ENCODE measurements at regions not wholly inside any gene's neighbourhood (a gene's known extent, or its start where the extent isn't known, plus 50 kb on each side); places are given as distances from the start of the nearest gene placed in this dataset.

DNA sequence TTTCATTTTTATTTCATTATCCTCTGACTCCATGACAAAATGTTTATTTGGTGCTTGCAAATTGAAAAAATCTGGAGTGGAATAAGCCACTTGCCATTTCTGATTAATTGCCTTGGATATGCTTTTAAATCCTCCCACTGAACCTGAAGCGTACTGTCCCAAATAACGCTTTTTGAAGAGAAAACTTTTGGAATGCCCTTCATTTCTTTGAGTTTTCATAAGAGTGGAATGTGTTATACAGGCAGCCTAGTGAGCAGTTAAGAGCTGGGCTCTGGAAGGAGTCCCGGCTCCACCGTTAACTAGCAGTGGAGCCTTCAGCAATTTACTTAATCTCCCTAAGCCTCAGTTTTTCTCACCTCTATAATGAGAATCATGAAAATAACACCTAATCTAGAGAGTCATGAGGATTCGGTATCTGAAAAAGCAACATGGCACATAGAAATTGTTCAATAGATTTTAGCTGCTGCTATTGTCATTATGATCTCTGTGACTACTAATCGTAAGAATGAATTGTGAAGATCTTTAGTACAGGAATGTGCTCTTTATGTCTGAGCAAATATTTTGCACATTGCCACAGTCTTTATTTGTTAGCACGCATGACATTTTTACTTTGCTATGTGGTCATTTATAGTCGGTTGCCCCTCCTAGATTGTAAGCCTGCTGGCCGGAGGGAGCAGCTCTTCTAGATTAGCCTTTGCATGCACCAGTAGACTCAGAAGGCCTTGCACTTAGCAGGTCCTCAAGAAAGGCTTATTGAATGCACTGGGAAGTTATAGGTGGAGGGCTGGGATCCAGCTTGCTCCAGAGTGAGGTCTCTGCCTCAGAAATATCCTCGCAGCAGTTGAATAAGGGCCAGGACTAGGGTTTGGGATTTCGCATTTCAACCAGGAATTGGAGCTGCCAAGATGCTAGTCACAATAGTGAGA is 59.4 kb downstream of the PLCE1 start:
- intact Hi-C loops (cut with DNase I), result no loop called here
- H3K36me3 ChIP-seq, result no peaks in the 10 kb centered on the region
- DNase-seq (no peak), ATAC-seq (no peak)
- H3K27ac ChIP-seq, result no peak overlapping the region
- H3K9me3 ChIP-seq, result no peaks in the 10 kb centered on the region
- no peaks in the 10 kb centered on the region for H3K27me3 ChIP-seq
- no peaks in the 10 kb centered on the region for H3K4me1 ChIP-seq
- H3K4me3 ChIP-seq, result no peak overlapping the region
- TF ChIP-seq POLR2A (IDR thresholded peaks at IDR 0.05), result no peak
- TF ChIP-seq, protein P1, sequence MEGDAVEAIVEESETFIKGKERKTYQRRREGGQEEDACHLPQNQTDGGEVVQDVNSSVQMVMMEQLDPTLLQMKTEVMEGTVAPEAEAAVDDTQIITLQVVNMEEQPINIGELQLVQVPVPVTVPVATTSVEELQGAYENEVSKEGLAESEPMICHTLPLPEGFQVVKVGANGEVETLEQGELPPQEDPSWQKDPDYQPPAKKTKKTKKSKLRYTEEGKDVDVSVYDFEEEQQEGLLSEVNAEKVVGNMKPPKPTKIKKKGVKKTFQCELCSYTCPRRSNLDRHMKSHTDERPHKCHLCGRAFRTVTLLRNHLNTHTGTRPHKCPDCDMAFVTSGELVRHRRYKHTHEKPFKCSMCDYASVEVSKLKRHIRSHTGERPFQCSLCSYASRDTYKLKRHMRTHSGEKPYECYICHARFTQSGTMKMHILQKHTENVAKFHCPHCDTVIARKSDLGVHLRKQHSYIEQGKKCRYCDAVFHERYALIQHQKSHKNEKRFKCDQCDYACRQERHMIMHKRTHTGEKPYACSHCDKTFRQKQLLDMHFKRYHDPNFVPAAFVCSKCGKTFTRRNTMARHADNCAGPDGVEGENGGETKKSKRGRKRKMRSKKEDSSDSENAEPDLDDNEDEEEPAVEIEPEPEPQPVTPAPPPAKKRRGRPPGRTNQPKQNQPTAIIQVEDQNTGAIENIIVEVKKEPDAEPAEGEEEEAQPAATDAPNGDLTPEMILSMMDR (IDR thresholded peaks at IDR 0.05), result no peak
- WGBS (ENCODE audit: insufficient coverage, low coverage, low lambda C conversion rate, missing lambda C conversion rate), result 87% methylated on average over 11 of the region's 11 CpGs

DNA sequence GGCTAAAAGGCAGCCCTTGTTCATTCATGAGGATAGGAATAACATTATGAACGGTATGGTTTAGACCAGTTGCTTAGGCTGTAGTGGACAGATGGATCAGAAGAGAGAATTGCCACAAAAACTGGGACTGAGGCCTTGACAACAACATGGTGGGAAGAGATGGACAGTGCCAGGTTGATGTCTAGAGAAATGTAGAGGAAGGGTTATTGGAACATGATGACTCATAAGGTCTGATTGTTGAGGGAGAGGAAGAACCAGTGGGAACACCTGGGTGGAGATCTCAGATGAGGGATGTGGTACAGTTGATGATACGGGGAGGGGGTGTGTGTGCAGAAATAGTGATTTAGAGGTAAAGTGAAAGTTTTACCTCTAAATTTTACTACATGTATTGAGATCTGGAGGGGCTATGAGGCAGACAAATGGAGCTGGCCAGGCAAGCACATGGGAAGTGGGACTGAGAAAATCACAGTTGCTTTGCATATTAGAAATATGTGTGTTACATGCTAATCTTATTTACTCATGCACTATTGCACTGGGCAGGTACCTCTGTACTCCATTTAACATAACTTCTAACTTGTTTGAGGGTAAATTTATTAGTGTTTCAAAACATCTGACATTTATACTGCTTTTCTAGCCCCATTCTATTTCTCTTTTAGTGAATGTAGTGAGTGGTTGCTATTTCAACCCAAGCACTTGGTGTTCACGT is 65.6 kb downstream of the PLCE1 start:
- Histone ChIP-seq H3K27me3 (no peaks in the 10 kb centered on the region), H3K9me3 (no peaks in the 10 kb centered on the region), H3K4me1 (no peaks in the 10 kb centered on the region), H3K4me3 (no peak overlapping the region), H3K36me3 (no peaks in the 10 kb centered on the region), H3K27ac (no peak overlapping the region)
- 57% methylated on average over 3 of the region's 3 CpGs for WGBS (ENCODE audit: insufficient coverage, low coverage, low lambda C conversion rate, missing lambda C conversion rate)
- DNase-seq (no peak), ATAC-seq (no peak)
- intact Hi-C loops (cut with DNase I), result no loop called here
- no peak for TF ChIP-seq POLR2A (IDR thresholded peaks at IDR 0.05)
- TF ChIP-seq, protein P1 (IDR thresholded peaks at IDR 0.05), result no peak

DNA sequence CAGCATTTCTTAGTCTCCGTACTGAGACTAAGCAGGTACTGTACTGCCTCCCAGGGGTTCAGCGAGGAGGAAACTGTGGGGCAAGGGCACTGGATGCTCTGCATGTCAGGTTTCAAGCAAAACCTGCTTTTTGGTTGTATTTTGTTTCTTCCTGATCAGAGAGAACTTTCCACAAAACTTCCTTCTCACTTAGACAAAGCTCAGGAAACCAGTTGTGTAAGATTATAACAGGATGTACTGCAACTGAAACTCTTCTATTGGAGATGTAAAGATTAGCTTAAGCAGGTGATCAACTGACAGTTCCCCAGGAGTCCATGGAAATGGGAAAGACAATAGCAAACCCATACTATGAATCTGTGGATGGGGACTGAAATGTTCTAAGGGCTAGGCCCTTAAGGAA is 67.3 kb downstream of the PLCE1 start:
- H3K4me1 ChIP-seq, result peaks cover 0 to 14% (median 5%) of the 10 kb centered on the region in 4 donors
- H3K27ac ChIP-seq, result no peak overlapping the region
- intact Hi-C loops (cut with DNase I), result no loop called here
- no peak overlapping the region for H3K4me3 ChIP-seq
- no peak for TF ChIP-seq POLR2A (IDR thresholded peaks at IDR 0.05)
- TF ChIP-seq, protein P1 (IDR thresholded peaks at IDR 0.05), result no peak
- no peaks in the 10 kb centered on the region for H3K9me3 ChIP-seq
- no peaks in the 10 kb centered on the region for H3K27me3 ChIP-seq
- 83% methylated on average over 1 of the region's 2 CpGs for WGBS (ENCODE audit: insufficient coverage, low coverage, low lambda C conversion rate, missing lambda C conversion rate)
- DNase-seq (no peak), ATAC-seq (no peak)
- H3K36me3 ChIP-seq, result no peaks in the 10 kb centered on the region

DNA sequence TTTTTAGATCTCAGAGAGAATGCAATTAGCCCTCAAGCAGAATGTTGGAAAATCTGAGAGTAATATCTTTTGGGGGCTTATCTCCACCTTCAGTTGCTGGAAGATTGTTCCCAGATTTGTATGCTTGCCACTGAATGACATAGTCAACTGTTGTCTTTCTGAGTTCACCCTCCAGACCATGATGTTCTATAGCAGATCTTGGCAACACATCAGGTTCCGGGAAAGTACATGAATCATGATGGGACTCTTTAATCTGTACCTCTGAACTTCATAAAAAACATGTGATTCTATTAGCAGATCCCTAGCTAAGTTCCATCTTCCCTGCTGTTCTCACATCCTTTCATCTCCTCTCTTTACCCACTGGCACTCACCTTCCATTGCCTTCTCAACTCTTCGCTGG is 68.9 kb downstream of the PLCE1 start:
- ATAC-seq (no peak), DNase-seq (no peak)
- 95% methylated on average over 2 of the region's 2 CpGs for WGBS (ENCODE audit: insufficient coverage, low coverage, low lambda C conversion rate, missing lambda C conversion rate)
- H3K27ac ChIP-seq, result no peak overlapping the region
- H3K36me3 ChIP-seq, result no peaks in the 10 kb centered on the region
- intact Hi-C loops (cut with DNase I), result no loop called here
- H3K4me3 ChIP-seq, result no peak overlapping the region
- no peaks in the 10 kb centered on the region for H3K27me3 ChIP-seq
- TF ChIP-seq POLR2A (IDR thresholded peaks at IDR 0.05), result no peak
- TF ChIP-seq, protein P1 (IDR thresholded peaks at IDR 0.05), result no peak
- no peaks in the 10 kb centered on the region for H3K9me3 ChIP-seq
- peaks cover 0 to 17% (median 5%) of the 10 kb centered on the region in 4 donors for H3K4me1 ChIP-seq

Data from right lobe of liver (tissue), 6 donors.